Stomach (tissue), 4 donors: ENCODE measurements at regions not wholly inside any gene's neighbourhood (a gene's known extent, or its start where the extent isn't known, plus 50 kb on each side); places are given as distances from the start of the nearest gene placed in this dataset.

Experiments
- POLR2A ChIP-seq, 4 donors: fragments of 450-650 bp; IDR thresholded peaks; one replicate each; pipeline ENCODE4 v1.6.1; 2016; ENCODE audit warnings: antibody characterized with exemption in 4 of 4, control low read depth in 2 of 4, mild to moderate bottlenecking in 1 of 4, moderate library complexity in 1 of 4
- TF ChIP-seq, protein P1 (sequence below), 7 experiments: fragments of 450-650 bp in 4 of 7; fragments of 200-600 bp in 3 of 7; sonication (generic) in 3 of 7; IDR thresholded peaks; one replicate each; pipeline ENCODE4 v1.5.1; 2016 to 2019; ENCODE audit warnings: antibody characterized with exemption in 7 of 7, control low read depth in 2 of 7, mild to moderate bottlenecking in 1 of 7

DNA sequence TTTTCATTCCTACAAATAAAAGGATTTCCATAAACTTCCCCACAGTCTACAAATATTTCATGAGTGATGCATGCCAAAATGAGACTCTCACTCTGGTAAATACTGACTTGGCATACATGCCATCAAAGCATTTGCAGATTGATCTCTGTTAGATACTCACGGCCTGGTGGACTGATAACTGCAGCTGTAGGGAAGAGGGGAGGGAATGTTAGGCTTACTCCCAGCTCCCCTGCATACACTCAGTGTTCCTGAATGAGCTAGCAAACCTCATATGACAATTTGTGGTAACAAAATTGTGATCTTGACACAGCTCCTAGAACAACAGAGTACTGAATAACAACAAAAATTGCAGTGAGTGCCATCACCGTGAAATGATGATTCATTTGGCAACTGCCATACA lies 435.3 kb downstream of the NR2F1-AS1 start:
- TF ChIP-seq, protein P1, sequence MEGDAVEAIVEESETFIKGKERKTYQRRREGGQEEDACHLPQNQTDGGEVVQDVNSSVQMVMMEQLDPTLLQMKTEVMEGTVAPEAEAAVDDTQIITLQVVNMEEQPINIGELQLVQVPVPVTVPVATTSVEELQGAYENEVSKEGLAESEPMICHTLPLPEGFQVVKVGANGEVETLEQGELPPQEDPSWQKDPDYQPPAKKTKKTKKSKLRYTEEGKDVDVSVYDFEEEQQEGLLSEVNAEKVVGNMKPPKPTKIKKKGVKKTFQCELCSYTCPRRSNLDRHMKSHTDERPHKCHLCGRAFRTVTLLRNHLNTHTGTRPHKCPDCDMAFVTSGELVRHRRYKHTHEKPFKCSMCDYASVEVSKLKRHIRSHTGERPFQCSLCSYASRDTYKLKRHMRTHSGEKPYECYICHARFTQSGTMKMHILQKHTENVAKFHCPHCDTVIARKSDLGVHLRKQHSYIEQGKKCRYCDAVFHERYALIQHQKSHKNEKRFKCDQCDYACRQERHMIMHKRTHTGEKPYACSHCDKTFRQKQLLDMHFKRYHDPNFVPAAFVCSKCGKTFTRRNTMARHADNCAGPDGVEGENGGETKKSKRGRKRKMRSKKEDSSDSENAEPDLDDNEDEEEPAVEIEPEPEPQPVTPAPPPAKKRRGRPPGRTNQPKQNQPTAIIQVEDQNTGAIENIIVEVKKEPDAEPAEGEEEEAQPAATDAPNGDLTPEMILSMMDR (IDR thresholded peaks at IDR 0.05): no peak
- no peak for TF ChIP-seq POLR2A (IDR thresholded peaks at IDR 0.05)
